Bronchial epithelial cell (primary cell): ENCODE measurements at regions not wholly inside any gene's neighbourhood (a gene's known extent, or its start where the extent isn't known, plus 50 kb on each side); places are given as distances from the start of the nearest gene placed in this dataset.
A peak's percentile ranks its signal among the peaks of the same experiment; 100 is the strongest.

Experiments
- DNase-seq: peaks from one replicate; pipeline ENCODE4 v3.0.0-alpha.2; 2010; ENCODE audit warnings: low read depth
- FAIRE-seq: peaks from 2 replicates; lab custom pipeline; 2011; peaks lifted over from hg19 to GRCh38; lab: Jason Lieb, UNC
- H3K27me3 ChIP-seq: 2 replicates; pipeline ENCODE4 v1.5.1; 2011; ENCODE audit warnings: low read length; ENCODE audit not compliant: control insufficient read depth, insufficient read depth
- H3K36me3 ChIP-seq: 2 replicates; pipeline ENCODE4 v1.5.1; 2011; ENCODE audit warnings: low read length; ENCODE audit not compliant: control insufficient read depth, insufficient read depth
- H3K4me3 ChIP-seq: 2 replicates; pipeline ENCODE4 v1.5.1; 2011; ENCODE audit warnings: mild to moderate bottlenecking, low read depth, low read length, control low read depth
- TF ChIP-seq, protein P1 (sequence below): IDR thresholded peaks from 2 replicates; pipeline ENCODE4 v1.5.1; 2011; ENCODE audit warnings: mild to moderate bottlenecking, moderate library complexity, low read length, control low read depth, inconsistent platforms; ENCODE audit not compliant: insufficient read depth, severe bottlenecking

DNA sequence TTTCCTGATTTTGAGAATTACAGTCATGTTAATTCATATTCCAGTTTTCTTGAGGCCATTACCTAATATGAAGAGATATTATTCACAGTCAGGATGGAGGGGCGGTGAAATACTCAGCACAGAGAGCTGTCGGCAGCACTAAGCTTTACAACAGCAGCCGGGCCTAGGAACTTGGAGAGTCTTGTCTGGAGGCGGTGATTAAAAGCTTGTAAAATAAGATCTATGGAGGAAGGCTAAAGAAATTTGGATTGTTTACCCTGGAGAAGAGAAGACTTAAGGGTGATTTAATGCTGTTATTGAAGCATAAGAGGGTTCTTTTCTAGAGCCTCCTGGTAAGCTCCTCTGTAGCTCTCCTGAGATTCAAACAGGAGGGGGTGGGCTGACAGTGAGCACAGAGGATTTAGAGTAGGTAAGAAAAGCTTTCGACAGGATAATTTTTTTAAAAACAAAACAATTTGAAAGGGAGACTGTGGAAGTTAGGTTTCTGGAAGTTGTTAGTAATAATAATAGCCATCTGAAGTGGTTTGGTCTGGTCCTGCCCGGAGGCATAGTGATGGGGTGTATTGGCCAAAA is 406.3 kb upstream of the ADAMTSL1 start:
- DNase-seq (no peak), FAIRE-seq (no peak)
- TF ChIP-seq, protein P1, sequence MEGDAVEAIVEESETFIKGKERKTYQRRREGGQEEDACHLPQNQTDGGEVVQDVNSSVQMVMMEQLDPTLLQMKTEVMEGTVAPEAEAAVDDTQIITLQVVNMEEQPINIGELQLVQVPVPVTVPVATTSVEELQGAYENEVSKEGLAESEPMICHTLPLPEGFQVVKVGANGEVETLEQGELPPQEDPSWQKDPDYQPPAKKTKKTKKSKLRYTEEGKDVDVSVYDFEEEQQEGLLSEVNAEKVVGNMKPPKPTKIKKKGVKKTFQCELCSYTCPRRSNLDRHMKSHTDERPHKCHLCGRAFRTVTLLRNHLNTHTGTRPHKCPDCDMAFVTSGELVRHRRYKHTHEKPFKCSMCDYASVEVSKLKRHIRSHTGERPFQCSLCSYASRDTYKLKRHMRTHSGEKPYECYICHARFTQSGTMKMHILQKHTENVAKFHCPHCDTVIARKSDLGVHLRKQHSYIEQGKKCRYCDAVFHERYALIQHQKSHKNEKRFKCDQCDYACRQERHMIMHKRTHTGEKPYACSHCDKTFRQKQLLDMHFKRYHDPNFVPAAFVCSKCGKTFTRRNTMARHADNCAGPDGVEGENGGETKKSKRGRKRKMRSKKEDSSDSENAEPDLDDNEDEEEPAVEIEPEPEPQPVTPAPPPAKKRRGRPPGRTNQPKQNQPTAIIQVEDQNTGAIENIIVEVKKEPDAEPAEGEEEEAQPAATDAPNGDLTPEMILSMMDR: no peak
- H3K36me3 ChIP-seq: no peaks in the 10 kb centered on the region
- H3K4me3 ChIP-seq: no peak overlapping the region
- H3K27me3 ChIP-seq: no peaks in the 10 kb centered on the region

DNA sequence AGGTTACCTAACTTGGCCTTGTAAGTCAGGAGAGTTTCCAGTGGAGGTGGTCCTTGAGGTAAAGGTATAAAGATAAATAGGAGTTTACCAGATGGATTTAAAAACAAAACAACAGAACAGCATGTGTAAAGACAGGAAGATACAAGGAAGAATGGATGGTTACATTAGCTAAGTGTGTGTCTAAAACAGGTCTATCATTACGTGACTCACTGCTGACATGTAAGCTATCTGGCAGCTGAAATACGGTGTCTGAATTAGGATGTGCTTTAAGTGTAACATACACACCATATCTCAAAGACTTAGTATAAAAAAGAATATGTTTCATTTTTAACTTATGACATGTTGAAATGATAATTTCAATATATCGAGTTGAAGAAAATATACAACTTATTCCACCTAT is 405.1 kb upstream of the ADAMTSL1 start:
- H3K27me3 ChIP-seq: no peaks in the 10 kb centered on the region
- TF ChIP-seq, protein P1: no peak
- no peaks in the 10 kb centered on the region for H3K36me3 ChIP-seq
- no peak overlapping the region for H3K4me3 ChIP-seq
- FAIRE-seq: no peak
- peak; percentile 8 for DNase-seq

DNA sequence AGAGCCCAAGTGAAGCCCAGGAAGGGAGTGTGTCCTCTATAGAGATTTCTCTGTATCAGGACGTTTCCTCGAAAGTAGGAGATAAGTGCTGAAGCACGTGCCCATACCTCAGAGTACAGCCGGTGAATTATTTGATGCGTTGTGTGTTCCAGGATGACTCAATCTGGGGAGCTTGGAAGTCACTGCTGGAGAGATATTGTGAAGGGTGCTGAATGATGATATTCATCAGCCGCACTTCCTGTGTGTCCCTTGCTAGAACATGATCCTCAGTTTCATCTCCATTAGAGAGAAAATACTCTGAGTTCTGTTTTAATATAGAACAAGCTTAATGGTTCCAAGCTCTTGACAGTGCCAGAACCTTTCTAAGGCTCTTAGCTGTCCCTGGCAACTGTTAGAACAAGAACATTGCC is 402.3 kb upstream of the ADAMTSL1 start:
- TF ChIP-seq, protein P1: no peak
- peak; percentile 72 for FAIRE-seq

DNA sequence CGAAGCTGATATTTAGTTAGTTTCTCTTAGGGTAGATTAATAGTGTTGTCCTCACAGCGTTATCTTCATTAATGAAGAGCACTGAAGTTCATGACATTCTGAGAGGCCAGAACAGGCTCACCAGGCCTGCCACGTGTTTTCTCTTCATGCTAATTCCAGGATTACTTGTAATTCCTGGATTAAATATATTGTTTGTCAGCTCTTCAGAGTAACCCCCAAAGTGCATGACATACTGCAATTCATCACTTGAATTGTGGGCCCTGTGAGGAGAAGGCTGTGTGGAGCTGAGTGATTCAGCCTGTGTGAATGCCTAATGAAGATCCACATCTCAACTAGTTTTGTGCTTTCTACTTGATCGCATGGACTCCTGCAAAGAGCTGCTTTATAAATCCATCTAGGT is 401.0 kb upstream of the ADAMTSL1 start:
- FAIRE-seq (no peak), DNase-seq (no peak)
- TF ChIP-seq, protein P1: no peak
- no peak overlapping the region for H3K4me3 ChIP-seq
- H3K27me3 ChIP-seq: no peaks in the 10 kb centered on the region
- H3K36me3 ChIP-seq: no peaks in the 10 kb centered on the region

More for the DNA sequence above, 402.3 kb upstream of the ADAMTSL1 start:
- H3K4me3 ChIP-seq: no peak overlapping the region
- DNase-seq: no peak
- no peaks in the 10 kb centered on the region for H3K27me3 ChIP-seq
- H3K36me3 ChIP-seq: no peaks in the 10 kb centered on the region

DNA sequence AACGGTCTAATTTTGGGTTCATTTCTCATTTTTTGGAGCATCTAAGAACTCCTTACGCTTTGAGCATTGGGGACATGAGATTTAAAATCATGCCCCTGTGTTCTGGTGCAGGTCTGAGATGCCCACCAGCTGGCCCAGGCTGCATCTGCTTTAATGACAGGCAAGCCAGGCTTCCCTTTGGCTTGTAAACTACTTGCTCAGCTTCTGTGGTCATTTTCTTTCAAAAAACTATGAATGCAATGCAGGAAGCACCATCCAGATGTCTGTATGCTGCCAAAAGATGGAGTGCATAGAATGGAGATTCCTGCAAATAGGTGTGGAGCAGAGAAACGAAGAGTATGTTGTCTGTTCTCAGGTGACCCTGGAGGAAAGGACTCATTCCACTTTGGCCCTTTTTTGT is 399.9 kb upstream of the ADAMTSL1 start:
- Histone ChIP-seq H3K27me3 (no peaks in the 10 kb centered on the region), H3K36me3 (no peaks in the 10 kb centered on the region), H3K4me3 (no peak overlapping the region)
- FAIRE-seq (no peak), DNase-seq (no peak)
- TF ChIP-seq, protein P1: no peak
